SK-N-SH (cell line): ENCODE measurements at regions not wholly inside any gene's neighbourhood (a gene's known extent, or its start where the extent isn't known, plus 50 kb on each side); places are given as distances from the start of the nearest gene placed in this dataset.

Experiments used
- CTCF ChIA-PET: fragments of 300-600, 350-600 bp; formaldehyde crosslinking; extraction: SDS; loops from one replicate; lab custom pipeline; 2021; lab: Yijun Ruan, JAX
- POLR2A ChIA-PET: fragments of 350-600 bp; sonication (Branson Sonifier 250); formaldehyde crosslinking; extraction: SDS; loops from one replicate; lab custom pipeline; 2020; ENCODE audit warnings: antibody characterized with exemption, inconsistent platforms; lab: Yijun Ruan, JAX
- DNase-seq: peaks from one replicate; pipeline ENCODE4 v3.0.0; 2012
- H2AFZ ChIP-seq: fragments of 200-600 bp; sonication (generic); 2 replicates; pipeline ENCODE4 v1.8.1; 2016; ENCODE audit warnings: antibody characterized with exemption, mild to moderate bottlenecking, low read depth
- H3F3A ChIP-seq: fragments of 200-600 bp; sonication (generic); replicated peaks from 2 replicates; pipeline ENCODE3; 2016; ENCODE audit warnings: antibody characterized with exemption, mild to moderate bottlenecking; ENCODE audit not compliant: insufficient read depth
- H3K27ac ChIP-seq, 2 experiments: fragments of 200-500 bp in 1 of 2; fragments of 200-600 bp in 1 of 2; sonication (Bioruptor generic) in 1 of 2; sonication (generic), shearing (Covaris generic) in 1 of 2; 2 replicates each; pipeline versions ENCODE4 v1.5.1 to v1.6.1; 2014 to 2016; ENCODE audit warnings: low read depth in 2 of 2, inconsistent platforms in 1 of 2, low read length in 1 of 2, mild to moderate bottlenecking in 1 of 2, mixed read lengths in 1 of 2
- H3K27me3 ChIP-seq: fragments of 200-600 bp; sonication (generic), shearing (Covaris generic); 2 replicates; pipeline ENCODE4 v1.6.1; 2016; ENCODE audit warnings: mixed run types; ENCODE audit not compliant: insufficient read depth
- H3K36me3 ChIP-seq, 2 experiments: fragments of 200-500 bp in 1 of 2; fragments of 200-600 bp in 1 of 2; sonication (Bioruptor generic) in 1 of 2; sonication (generic) in 1 of 2; replicated peaks in 1 of 2; 2 replicates each; pipeline versions ENCODE3 to v1.5.1; 2014 to 2016; ENCODE audit warnings: low read length in 1 of 2, mild to moderate bottlenecking in 1 of 2; ENCODE audit not compliant: insufficient read depth in 2 of 2, control insufficient read depth in 1 of 2
- H3K4me1 ChIP-seq, 2 experiments: fragments of 200-500 bp in 1 of 2; fragments of 200-600 bp in 1 of 2; sonication (Bioruptor generic) in 1 of 2; sonication (generic), shearing (Covaris generic) in 1 of 2; 2 replicates each; pipeline versions ENCODE4 v1.5.1 to v1.6.1; 2014 to 2016; ENCODE audit warnings: low read depth in 1 of 2, low read length in 1 of 2, mixed run types in 1 of 2; ENCODE audit not compliant: insufficient read depth in 2 of 2, control insufficient read depth in 1 of 2
- H3K4me2 ChIP-seq: fragments of 200-600 bp; sonication (generic), shearing (Covaris generic); 2 replicates; pipeline ENCODE4 v1.6.1; 2017; ENCODE audit warnings: mixed run types
- H3K4me3 ChIP-seq, 2 experiments: fragments of 200-500 bp in 1 of 2; fragments of 200-600 bp in 1 of 2; sonication (Bioruptor generic) in 1 of 2; sonication (generic), shearing (Covaris generic) in 1 of 2; 2 replicates each; pipeline versions ENCODE4 v1.5.1 to v1.8.1; 2014 to 2016; ENCODE audit warnings: low read depth in 2 of 2, inconsistent platforms in 1 of 2, low read length in 1 of 2, mild to moderate bottlenecking in 1 of 2, mixed read lengths in 1 of 2, moderate library complexity in 1 of 2
- H3K79me2 ChIP-seq: fragments of 200-600 bp; sonication (generic); 2 replicates; pipeline ENCODE4 v1.8.1; 2017; ENCODE audit warnings: mild to moderate bottlenecking; ENCODE audit not compliant: insufficient read depth
- H3K9ac ChIP-seq: fragments of 200-600 bp; sonication (generic); 2 replicates; pipeline ENCODE4 v1.6.1; 2017; ENCODE audit warnings: mixed run types
- H3K9me2 ChIP-seq: fragments of 200-600 bp; sonication (generic); 2 replicates; pipeline ENCODE4 v1.6.1; 2017; ENCODE audit warnings: mixed run types
- H3K9me3 ChIP-seq: fragments of 200-600 bp; sonication (generic); 2 replicates; pipeline ENCODE4 v1.6.1; 2017; ENCODE audit warnings: mixed run types, mild to moderate bottlenecking, moderate library complexity
- H4K20me1 ChIP-seq: fragments of 200-600 bp; sonication (generic); 2 replicates; pipeline ENCODE4 v1.6.1; 2017; ENCODE audit warnings: mild to moderate bottlenecking, mixed run types; ENCODE audit not compliant: insufficient read depth
- CHD2 ChIP-seq: fragments of 150-350 bp; IDR thresholded peaks from 2 replicates; pipeline ENCODE4 v1.6.1; 2018; ENCODE audit warnings: low read length; ENCODE audit not compliant: partially characterized antibody
- ELF1 ChIP-seq: IDR thresholded peaks from 2 replicates; pipeline ENCODE4 v1.4.0; 2012
- EP300 ChIP-seq, 2 experiments: IDR thresholded peaks; 2 replicates each; pipeline versions ENCODE4 v1.4.0 to v1.6.1; 2012; ENCODE audit warnings: borderline replicate concordance in 1 of 2, low read depth in 1 of 2, low read length in 1 of 2
- FOXM1 ChIP-seq: IDR thresholded peaks from 2 replicates; pipeline ENCODE4 v1.4.0; 2012; ENCODE audit warnings: low read depth, mild to moderate bottlenecking
- GABPA ChIP-seq: IDR thresholded peaks from 2 replicates; pipeline ENCODE4 v1.4.0; 2012; ENCODE audit warnings: low read depth, mild to moderate bottlenecking
- MEF2A ChIP-seq: IDR thresholded peaks from 2 replicates; pipeline ENCODE4 v1.4.0; 2012; ENCODE audit warnings: low read depth, borderline replicate concordance
- MXI1 ChIP-seq: IDR thresholded peaks from 2 replicates; pipeline ENCODE4 v1.6.1; 2012; ENCODE audit warnings: mild to moderate bottlenecking, low read depth, low read length, improper control_type of control experiment
- POLR2AphosphoS5 ChIP-seq: IDR thresholded peaks from 2 replicates; pipeline ENCODE4 v1.6.1; 2012; ENCODE audit warnings: low read depth, low read length
- RAD21 ChIP-seq: IDR thresholded peaks from 2 replicates; pipeline ENCODE4 v1.6.1; 2012; ENCODE audit warnings: mild to moderate bottlenecking, low read length
- RFX5 ChIP-seq: IDR thresholded peaks from 2 replicates; pipeline ENCODE4 v1.6.1; 2012; ENCODE audit warnings: mild to moderate bottlenecking, improper control_type of control experiment, low read length
- SIN3A ChIP-seq: IDR thresholded peaks from 2 replicates; pipeline ENCODE4 v1.6.1; 2012; ENCODE audit warnings: low read depth, mild to moderate bottlenecking, low read length, moderate library complexity, borderline replicate concordance
- SMC3 ChIP-seq: IDR thresholded peaks from 2 replicates; pipeline ENCODE4 v1.6.1; 2012; ENCODE audit warnings: low read depth, low read length, improper control_type of control experiment
- TAF1 ChIP-seq: IDR thresholded peaks from 2 replicates; pipeline ENCODE4 v1.6.1; 2012; ENCODE audit warnings: low read depth, mild to moderate bottlenecking, low read length, moderate library complexity, borderline replicate concordance
- TEAD4 ChIP-seq: IDR thresholded peaks from 2 replicates; pipeline ENCODE4 v1.4.0; 2012; ENCODE audit warnings: mild to moderate bottlenecking, borderline replicate concordance; ENCODE audit not compliant: insufficient read depth
- YY1 ChIP-seq: IDR thresholded peaks from 2 replicates; pipeline ENCODE4 v1.4.0; 2012; ENCODE audit warnings: low read depth, mild to moderate bottlenecking
- TF ChIP-seq, protein P1 (sequence below): IDR thresholded peaks from 2 replicates; pipeline ENCODE4; 2012
- TF ChIP-seq, protein P2 (sequence below): IDR thresholded peaks from 2 replicates; pipeline ENCODE4 v1.6.1; 2012; ENCODE audit warnings: mild to moderate bottlenecking, low read depth, low read length, moderate library complexity

DNA sequence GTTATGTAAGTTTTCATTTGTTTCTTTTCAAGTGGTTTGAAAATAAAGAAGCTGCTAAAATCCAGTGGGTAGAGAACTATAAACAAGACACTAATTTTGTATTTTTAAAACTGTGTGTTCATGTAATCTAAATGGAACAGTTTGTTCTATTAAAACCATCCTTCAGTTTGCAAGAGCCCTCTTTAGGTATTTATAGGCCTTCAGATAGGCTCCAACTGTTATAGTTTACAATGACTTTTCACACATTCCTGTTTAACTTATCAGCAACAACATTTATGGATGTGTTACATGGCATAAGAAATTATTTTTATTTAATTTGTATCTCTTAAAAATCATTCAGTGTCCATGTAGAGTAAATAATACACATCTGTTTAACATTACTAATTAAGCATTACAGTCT is 126.7 kb upstream of the SLCO6A1 start:
- Histone ChIP-seq H3K9ac (no peak overlapping the region), H2AFZ (no peak overlapping the region), H3K79me2 (no peaks in the 10 kb centered on the region)
- no peak for TF ChIP-seq SIN3A
- TF ChIP-seq RFX5, result no peak
- no peak for TF ChIP-seq SMC3
- no peak for TF ChIP-seq RAD21
- no peak for TF ChIP-seq CHD2
- TF ChIP-seq GABPA, result no peak
- no peak for TF ChIP-seq YY1
- TF ChIP-seq, protein P1, sequence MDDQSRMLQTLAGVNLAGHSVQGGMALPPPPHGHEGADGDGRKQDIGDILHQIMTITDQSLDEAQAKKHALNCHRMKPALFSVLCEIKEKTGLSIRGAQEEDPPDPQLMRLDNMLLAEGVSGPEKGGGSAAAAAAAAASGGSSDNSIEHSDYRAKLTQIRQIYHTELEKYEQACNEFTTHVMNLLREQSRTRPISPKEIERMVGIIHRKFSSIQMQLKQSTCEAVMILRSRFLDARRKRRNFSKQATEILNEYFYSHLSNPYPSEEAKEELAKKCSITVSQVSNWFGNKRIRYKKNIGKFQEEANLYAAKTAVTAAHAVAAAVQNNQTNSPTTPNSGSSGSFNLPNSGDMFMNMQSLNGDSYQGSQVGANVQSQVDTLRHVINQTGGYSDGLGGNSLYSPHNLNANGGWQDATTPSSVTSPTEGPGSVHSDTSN, result no peak
- TF ChIP-seq MEF2A, result no peak
- no peak for TF ChIP-seq TEAD4
- no peak for TF ChIP-seq EP300 (IDR thresholded peaks at IDR 0.05; ENCODE audit: borderline replicate concordance in 1 of 2, low read depth in 1 of 2, low read length in 1 of 2)
- TF ChIP-seq FOXM1, result no peak
- TF ChIP-seq, protein P2, sequence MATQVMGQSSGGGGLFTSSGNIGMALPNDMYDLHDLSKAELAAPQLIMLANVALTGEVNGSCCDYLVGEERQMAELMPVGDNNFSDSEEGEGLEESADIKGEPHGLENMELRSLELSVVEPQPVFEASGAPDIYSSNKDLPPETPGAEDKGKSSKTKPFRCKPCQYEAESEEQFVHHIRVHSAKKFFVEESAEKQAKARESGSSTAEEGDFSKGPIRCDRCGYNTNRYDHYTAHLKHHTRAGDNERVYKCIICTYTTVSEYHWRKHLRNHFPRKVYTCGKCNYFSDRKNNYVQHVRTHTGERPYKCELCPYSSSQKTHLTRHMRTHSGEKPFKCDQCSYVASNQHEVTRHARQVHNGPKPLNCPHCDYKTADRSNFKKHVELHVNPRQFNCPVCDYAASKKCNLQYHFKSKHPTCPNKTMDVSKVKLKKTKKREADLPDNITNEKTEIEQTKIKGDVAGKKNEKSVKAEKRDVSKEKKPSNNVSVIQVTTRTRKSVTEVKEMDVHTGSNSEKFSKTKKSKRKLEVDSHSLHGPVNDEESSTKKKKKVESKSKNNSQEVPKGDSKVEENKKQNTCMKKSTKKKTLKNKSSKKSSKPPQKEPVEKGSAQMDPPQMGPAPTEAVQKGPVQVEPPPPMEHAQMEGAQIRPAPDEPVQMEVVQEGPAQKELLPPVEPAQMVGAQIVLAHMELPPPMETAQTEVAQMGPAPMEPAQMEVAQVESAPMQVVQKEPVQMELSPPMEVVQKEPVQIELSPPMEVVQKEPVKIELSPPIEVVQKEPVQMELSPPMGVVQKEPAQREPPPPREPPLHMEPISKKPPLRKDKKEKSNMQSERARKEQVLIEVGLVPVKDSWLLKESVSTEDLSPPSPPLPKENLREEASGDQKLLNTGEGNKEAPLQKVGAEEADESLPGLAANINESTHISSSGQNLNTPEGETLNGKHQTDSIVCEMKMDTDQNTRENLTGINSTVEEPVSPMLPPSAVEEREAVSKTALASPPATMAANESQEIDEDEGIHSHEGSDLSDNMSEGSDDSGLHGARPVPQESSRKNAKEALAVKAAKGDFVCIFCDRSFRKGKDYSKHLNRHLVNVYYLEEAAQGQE, result no peak
- no peak for TF ChIP-seq TAF1
- TF ChIP-seq POLR2AphosphoS5, result no peak
- no peak for TF ChIP-seq ELF1
- TF ChIP-seq MXI1, result no peak
- TF ChIP-seq, all 33 proteins: peak for 0
- ChIA-PET CTCF (interaction anchor here (1.5 kb wide), 1 partner anchor 41 kb away, joined by 3 read pairs; no protein-coding TSS in a partner anchor), POLR2A (no interaction called here)
- DNase-seq, result no peak
- H3K4me2 ChIP-seq, result no peak overlapping the region
- no peaks in the 10 kb centered on the region for H3K9me2 ChIP-seq
- H4K20me1 ChIP-seq, result no peaks in the 10 kb centered on the region
- H3K4me3 ChIP-seq, result no peak overlapping the region
- H3F3A ChIP-seq, result peaks cover 21% of the 10 kb centered on the region
- H3K27ac ChIP-seq, result peak overlapping the region in 1 of 2 experiments; percentile 64; a peak in 2 of 4 replicates
- H3K27me3 ChIP-seq, result no peaks in the 10 kb centered on the region
- H3K36me3 ChIP-seq, result no peaks in the 10 kb centered on the region
- no peaks in the 10 kb centered on the region for H3K9me3 ChIP-seq
- peaks cover 29 to 35% of the 10 kb centered on the region in 2 experiments for H3K4me1 ChIP-seq
